ENCODE measurements at regions not wholly inside any gene's neighbourhood (a gene's known extent, or its start where the extent isn't known, plus 50 kb on each side); places are given as distances from the start of the nearest gene placed in this dataset.
"Not testable (repeated sequence)": the region's sequence is repeated elsewhere in the genome, so short reads cannot be mapped to it uniquely, and the experiment has no call there.

DNA sequence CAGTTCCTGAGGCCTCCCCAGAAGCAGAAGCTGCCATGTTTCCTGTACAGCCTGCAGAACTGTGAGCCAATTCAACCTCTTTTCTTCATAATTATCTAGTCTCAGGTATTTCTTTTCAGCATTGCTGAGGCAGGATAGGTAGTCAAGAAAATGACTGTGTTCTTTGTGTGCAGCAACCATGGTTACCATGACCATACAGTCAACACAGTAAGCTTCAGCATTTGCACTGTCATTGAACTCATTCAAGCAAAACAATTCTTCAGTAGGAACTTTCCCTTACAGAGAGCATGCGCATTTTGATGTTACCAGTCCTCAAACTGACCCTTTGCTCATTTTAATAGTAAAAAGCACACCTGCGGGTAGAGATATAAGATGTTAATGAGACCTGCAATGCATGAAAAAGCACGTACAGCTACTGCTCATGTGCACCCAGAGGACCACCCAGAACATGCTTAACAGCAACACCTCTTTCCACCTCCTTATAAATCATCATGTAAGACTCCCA is 180.8 kb downstream of the PRKX start:
- TF ChIP-seq CTCF (IDR thresholded peaks at IDR 0.05; ENCODE audit: insufficient read depth, low read depth, low read length, missing control alignments), result no peak
- no peak for DNase-seq (ENCODE audit: low read depth)
- H3K4me3 ChIP-seq (ENCODE audit: low read length), result no peak overlapping the region

DNA sequence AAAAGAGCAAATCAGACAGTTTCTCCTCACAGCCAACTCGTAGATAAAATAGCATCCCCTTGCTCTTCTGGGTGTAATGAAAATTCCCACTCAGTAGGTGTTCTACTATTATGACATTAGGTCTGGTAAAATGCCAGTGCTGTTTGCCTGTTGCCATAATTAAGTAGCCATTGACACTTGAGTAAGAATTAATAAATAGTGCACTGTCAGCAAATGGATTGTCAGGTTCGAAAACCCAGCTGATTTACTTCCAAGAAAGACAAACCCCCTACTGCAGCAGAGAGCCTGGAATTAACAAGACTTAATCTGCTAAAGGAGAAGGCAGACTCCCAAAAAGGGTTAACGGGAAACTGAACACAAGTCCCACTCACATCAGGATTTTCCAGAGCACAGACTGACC is 182.0 kb downstream of the PRKX start:
- DNase-seq (ENCODE audit: low read depth); H3K4me3 ChIP-seq (ENCODE audit: low read length): not testable (repeated sequence)

GRCh38 chrX:3529466-3530010 is 183.1 kb upstream of the MXRA5 start:
- no peak overlapping the region for H3K4me3 ChIP-seq (ENCODE audit: low read length)
- no peak for DNase-seq (ENCODE audit: low read depth)
- TF ChIP-seq CTCF (IDR thresholded peaks at IDR 0.05; ENCODE audit: insufficient read depth, low read depth, low read length, missing control alignments), result no peak

GRCh38 chrX:3527811-3528210 is 181.4 kb upstream of the MXRA5 start:
- TF ChIP-seq CTCF (IDR thresholded peaks at IDR 0.05; ENCODE audit: insufficient read depth, low read depth, low read length, missing control alignments), result no peak
- H3K4me3 ChIP-seq (ENCODE audit: low read length), result no peak overlapping the region
- no peak for DNase-seq (ENCODE audit: low read depth)

GRCh38 chrX:3527166-3527565 is 180.7 kb upstream of the MXRA5 start:
- no peak for DNase-seq (ENCODE audit: low read depth)
- no peak overlapping the region for H3K4me3 ChIP-seq (ENCODE audit: low read length)
- no peak for TF ChIP-seq CTCF (IDR thresholded peaks at IDR 0.05; ENCODE audit: insufficient read depth, low read depth, low read length, missing control alignments)

DNA sequence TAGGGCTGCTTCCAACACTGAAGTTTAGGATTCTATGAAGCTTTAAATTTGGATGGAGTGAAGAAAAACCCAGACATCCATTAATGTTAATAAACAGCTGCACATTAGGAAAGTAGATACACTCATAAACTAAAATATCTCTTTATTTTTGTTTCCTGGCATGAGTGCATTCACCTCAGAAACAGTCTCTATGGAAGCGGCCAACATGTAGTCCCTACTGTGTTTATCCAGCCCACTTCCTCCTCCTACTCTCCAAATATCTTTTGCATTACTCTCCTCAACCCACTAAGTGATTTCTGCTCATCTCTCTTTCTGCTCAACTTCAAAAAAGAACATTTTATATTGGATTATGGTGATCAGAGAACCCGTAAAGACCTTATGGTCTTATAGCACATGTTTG is 180.3 kb upstream of the MXRA5 start:
- H3K4me3 ChIP-seq (ENCODE audit: low read length), result no peak overlapping the region
- no peak for TF ChIP-seq CTCF (IDR thresholded peaks at IDR 0.05; ENCODE audit: insufficient read depth, low read depth, low read length, missing control alignments)
- no peak for DNase-seq (ENCODE audit: low read depth)

GRCh38 chrX:3526071-3526470 is 179.6 kb upstream of the MXRA5 start:
- no peak for TF ChIP-seq CTCF (IDR thresholded peaks at IDR 0.05; ENCODE audit: insufficient read depth, low read depth, low read length, missing control alignments)
- DNase-seq (ENCODE audit: low read depth), result no peak
- H3K4me3 ChIP-seq (ENCODE audit: low read length), result no peak overlapping the region
